Smooth muscle cell (in vitro differentiated cells): ENCODE measurements at regions not wholly inside any gene's neighbourhood (a gene's known extent, or its start where the extent isn't known, plus 50 kb on each side); places are given as distances from the start of the nearest gene placed in this dataset.

Experiments used
- DNase-seq: peaks from one replicate; lab custom pipeline; 2025; ENCODE audit not compliant: unreplicated experiment; lab: John Stamatoyannopoulos, UW
- H2AFZ ChIP-seq: fragments of 200-600 bp; sonication (generic); 2 replicates; pipeline ENCODE4 v1.6.0; 2016; ENCODE audit warnings: antibody characterized with exemption, low read depth, mild to moderate bottlenecking
- H3F3A ChIP-seq: fragments of 200-600 bp; sonication (generic); 2 replicates; pipeline ENCODE4 v1.6.0; 2017; ENCODE audit warnings: antibody characterized with exemption, low read depth
- H3K27ac ChIP-seq: fragments of 200-600 bp; sonication (generic); 2 replicates; pipeline ENCODE4 v1.5.1; 2016; ENCODE audit warnings: low read depth, mild to moderate bottlenecking
- H3K27me3 ChIP-seq: fragments of 200-600 bp; sonication (generic); 2 replicates; pipeline ENCODE4 v1.6.1; 2016; ENCODE audit warnings: low read depth, mild to moderate bottlenecking
- H3K36me3 ChIP-seq: fragments of 200-600 bp; sonication (generic); 2 replicates; pipeline ENCODE4 v1.5.1; 2016; ENCODE audit warnings: low read depth
- H3K4me1 ChIP-seq: fragments of 200-600 bp; sonication (generic); 2 replicates; pipeline ENCODE4 v1.5.1; 2016; ENCODE audit warnings: low read depth
- H3K4me2 ChIP-seq: fragments of 200-600 bp; sonication (generic); 2 replicates; pipeline ENCODE4 v1.6.0; 2016; ENCODE audit warnings: mild to moderate bottlenecking
- H3K4me3 ChIP-seq: fragments of 200-600 bp; sonication (generic); 2 replicates; pipeline ENCODE4 v1.5.1; 2016; ENCODE audit warnings: mild to moderate bottlenecking
- H3K79me2 ChIP-seq: fragments of 200-600 bp; sonication (generic); 2 replicates; pipeline ENCODE4 v1.6.0; 2016; ENCODE audit warnings: low read depth, mild to moderate bottlenecking
- H3K9ac ChIP-seq: fragments of 200-600 bp; sonication (generic); 2 replicates; pipeline ENCODE4 v1.6.0; 2016; ENCODE audit warnings: low read depth
- H3K9me3 ChIP-seq: fragments of 200-600 bp; sonication (generic); replicated peaks from 2 replicates; pipeline ENCODE4 v1.5.1; 2016; ENCODE audit warnings: low read depth
- H4K20me1 ChIP-seq: fragments of 200-600 bp; sonication (generic); 2 replicates; pipeline ENCODE4 v1.6.0; 2016; ENCODE audit warnings: low read depth
- CTCF ChIP-seq: fragments of 200-600 bp; sonication (generic); IDR thresholded peaks from 2 replicates; pipeline ENCODE4 v1.5.1; 2017; ENCODE audit warnings: borderline replicate concordance, mild to moderate bottlenecking, antibody characterized with exemption; ENCODE audit not compliant: insufficient read depth, poor library complexity, severe bottlenecking
- WGBS: methylation state at CpG from one replicate; pipeline ENCODE4 v1.1.7; 2016; ENCODE audit warnings: low lambda C conversion rate; 5-methylcytosine and 5-hydroxymethylcytosine counted together

GRCh38 chr3:7962301-7962700 lies 539.3 kb upstream of the LMCD1 start:
- Histone ChIP-seq H2AFZ (no peak overlapping the region), H3K27ac (no peak overlapping the region), H3K9ac (no peak overlapping the region), H3K4me2 (no peak overlapping the region), H3K79me2 (no peaks in the 10 kb centered on the region), H3K27me3 (no peaks in the 10 kb centered on the region), H3F3A (no peaks in the 10 kb centered on the region), H3K36me3 (no peaks in the 10 kb centered on the region), H4K20me1 (no peaks in the 10 kb centered on the region), H3K9me3 (no peaks in the 10 kb centered on the region), H3K4me1 (no peaks in the 10 kb centered on the region), H3K4me3 (no peak overlapping the region)
- TF ChIP-seq CTCF: no peak
- 24% methylated on average over 3 of the region's 3 CpGs for WGBS
- no peak for DNase-seq

GRCh38 chr3:7964899-7965298 lies 536.7 kb upstream of the LMCD1 start:
- no peak for TF ChIP-seq CTCF
- no peaks in the 10 kb centered on the region for H3K79me2 ChIP-seq
- DNase-seq: no peak
- H3F3A ChIP-seq: no peaks in the 10 kb centered on the region
- no peak overlapping the region for H3K4me2 ChIP-seq
- H4K20me1 ChIP-seq: no peaks in the 10 kb centered on the region
- WGBS: 84% methylated on average over 2 of the region's 2 CpGs
- no peak overlapping the region for H3K27ac ChIP-seq
- no peaks in the 10 kb centered on the region for H3K4me1 ChIP-seq
- no peaks in the 10 kb centered on the region for H3K27me3 ChIP-seq
- no peak overlapping the region for H2AFZ ChIP-seq
- no peaks in the 10 kb centered on the region for H3K36me3 ChIP-seq
- no peak overlapping the region for H3K9ac ChIP-seq
- H3K9me3 ChIP-seq: no peaks in the 10 kb centered on the region
- H3K4me3 ChIP-seq: no peak overlapping the region

GRCh38 chr3:7973006-7973405 lies 528.6 kb upstream of the LMCD1 start:
- Histone ChIP-seq H2AFZ (no peak overlapping the region), H3F3A (no peaks in the 10 kb centered on the region), H3K27ac (no peak overlapping the region), H3K4me1 (peaks cover 6% of the 10 kb centered on the region), H3K27me3 (no peaks in the 10 kb centered on the region), H4K20me1 (no peaks in the 10 kb centered on the region), H3K4me3 (no peak overlapping the region), H3K9me3 (no peaks in the 10 kb centered on the region), H3K36me3 (no peaks in the 10 kb centered on the region), H3K9ac (no peak overlapping the region), H3K4me2 (no peak overlapping the region), H3K79me2 (no peaks in the 10 kb centered on the region)
- no peak for DNase-seq
- no peak for TF ChIP-seq CTCF
- 64% methylated on average over 1 of the region's 1 CpG for WGBS

- 68% methylated on average over 5 of the region's 5 CpGs for WGBS
- peak overlapping the region; percentile 38 for H3K4me2 ChIP-seq
- H3K79me2 ChIP-seq: no peaks in the 10 kb centered on the region
- H3K9me3 ChIP-seq: no peaks in the 10 kb centered on the region
- H3K27me3 ChIP-seq: no peaks in the 10 kb centered on the region
- H3K4me3 ChIP-seq: no peak overlapping the region
- no peaks in the 10 kb centered on the region for H4K20me1 ChIP-seq
- H3F3A ChIP-seq: no peaks in the 10 kb centered on the region
- DNase-seq: no peak
- no peaks in the 10 kb centered on the region for H3K36me3 ChIP-seq
- H3K27ac ChIP-seq: no peak overlapping the region
- peaks cover 6% of the 10 kb centered on the region for H3K4me1 ChIP-seq
- no peak for TF ChIP-seq CTCF
- no peak overlapping the region for H2AFZ ChIP-seq
- no peak overlapping the region for H3K9ac ChIP-seq
Observed at GRCh38 chr3:7977245-7978086, 524.2 kb upstream of the LMCD1 start.
